ENCODE measurements at regions not wholly inside any gene's neighbourhood (a gene's known extent, or its start where the extent isn't known, plus 50 kb on each side); places are given as distances from the start of the nearest gene placed in this dataset.

DNA sequence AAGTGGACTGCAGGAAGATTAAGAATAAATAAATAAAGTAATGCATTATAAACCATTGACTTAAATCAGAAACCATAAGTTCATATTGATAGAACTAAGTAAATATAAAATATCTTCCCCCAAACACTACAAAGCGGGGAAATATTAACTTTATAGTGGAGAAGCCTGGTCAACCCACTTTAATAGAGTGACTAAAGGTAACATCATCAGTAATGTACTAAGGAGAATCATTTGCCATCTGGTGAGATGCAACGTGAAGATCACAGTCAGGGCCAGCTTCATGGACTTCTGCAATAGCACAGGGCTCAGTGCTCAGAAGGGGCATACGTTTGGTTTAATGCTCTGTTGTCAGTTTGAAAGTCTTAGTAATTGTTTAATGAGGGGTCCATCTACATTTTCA is 58.8 kb upstream of the CD83 start:
- Histone ChIP-seq H3K9ac (no peak overlapping the region), H3K36me3 (replicated peaks in 1 of 2; ENCODE audit: control insufficient read depth in 1 of 2, insufficient read depth in 2 of 2, low read length in 1 of 2) (no peaks in the 10 kb centered on the region), H3K79me2 (ENCODE audit: insufficient read depth) (no peaks in the 10 kb centered on the region), H3K4me3 (ENCODE audit: low read depth in 2 of 2, low read length in 1 of 2) (no peak overlapping the region), H2AFZ (ENCODE audit: low read depth) (no peak overlapping the region), H3K9me2 (no peaks in the 10 kb centered on the region), H3K27me3 (ENCODE audit: insufficient read depth) (no peaks in the 10 kb centered on the region), H3K4me2 (no peak overlapping the region), H3K4me1 (ENCODE audit: control insufficient read depth in 1 of 2, insufficient read depth in 2 of 2, low read depth in 1 of 2, low read length in 1 of 2) (peaks cover 8 to 12% of the 10 kb centered on the region in 2 experiments; a peak in 2 of 4 replicates), H3K9me3 (no peaks in the 10 kb centered on the region), H3K27ac (ENCODE audit: low read depth in 2 of 2, low read length in 1 of 2) (no peak overlapping the region), H3F3A (replicated peaks; ENCODE audit: insufficient read depth) (no peaks in the 10 kb centered on the region), H4K20me1 (ENCODE audit: insufficient read depth) (no peaks in the 10 kb centered on the region)
- ChIA-PET POLR2A (interaction anchor here (0.7 kb wide), 1 partner anchor 786 kb away, joined by 3 read pairs; no protein-coding TSS in a partner anchor), CTCF (interaction anchor here (0.9 to 3.4 kb wide), 6 partner anchors 8 to 263 kb away, joined by 3 to 21 read pairs (median 6); no protein-coding TSS in a partner anchor)
- TF ChIP-seq EP300 (IDR thresholded peaks at IDR 0.05; ENCODE audit: borderline replicate concordance in 1 of 2, low read depth in 1 of 2, low read length in 1 of 2) (no peak), JUND (IDR thresholded peaks at IDR 0.05) (no peak), MEF2A (IDR thresholded peaks at IDR 0.05; ENCODE audit: borderline replicate concordance, low read depth) (no peak), NFIC (IDR thresholded peaks at IDR 0.05; ENCODE audit: borderline replicate concordance) (no peak), MXI1 (IDR thresholded peaks at IDR 0.05; ENCODE audit: low read depth, low read length) (no peak)
- TF ChIP-seq, protein P1, sequence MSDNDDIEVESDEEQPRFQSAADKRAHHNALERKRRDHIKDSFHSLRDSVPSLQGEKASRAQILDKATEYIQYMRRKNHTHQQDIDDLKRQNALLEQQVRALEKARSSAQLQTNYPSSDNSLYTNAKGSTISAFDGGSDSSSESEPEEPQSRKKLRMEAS (IDR thresholded peaks at IDR 0.05; ENCODE audit: low read depth) = no peak
- TF ChIP-seq, protein P2, sequence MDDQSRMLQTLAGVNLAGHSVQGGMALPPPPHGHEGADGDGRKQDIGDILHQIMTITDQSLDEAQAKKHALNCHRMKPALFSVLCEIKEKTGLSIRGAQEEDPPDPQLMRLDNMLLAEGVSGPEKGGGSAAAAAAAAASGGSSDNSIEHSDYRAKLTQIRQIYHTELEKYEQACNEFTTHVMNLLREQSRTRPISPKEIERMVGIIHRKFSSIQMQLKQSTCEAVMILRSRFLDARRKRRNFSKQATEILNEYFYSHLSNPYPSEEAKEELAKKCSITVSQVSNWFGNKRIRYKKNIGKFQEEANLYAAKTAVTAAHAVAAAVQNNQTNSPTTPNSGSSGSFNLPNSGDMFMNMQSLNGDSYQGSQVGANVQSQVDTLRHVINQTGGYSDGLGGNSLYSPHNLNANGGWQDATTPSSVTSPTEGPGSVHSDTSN (IDR thresholded peaks at IDR 0.05) = no peak
- WGBS (ENCODE audit: low lambda C conversion rate) = 71% methylated on average over 3 of the region's 3 CpGs
- no peak for DNase-seq

DNA sequence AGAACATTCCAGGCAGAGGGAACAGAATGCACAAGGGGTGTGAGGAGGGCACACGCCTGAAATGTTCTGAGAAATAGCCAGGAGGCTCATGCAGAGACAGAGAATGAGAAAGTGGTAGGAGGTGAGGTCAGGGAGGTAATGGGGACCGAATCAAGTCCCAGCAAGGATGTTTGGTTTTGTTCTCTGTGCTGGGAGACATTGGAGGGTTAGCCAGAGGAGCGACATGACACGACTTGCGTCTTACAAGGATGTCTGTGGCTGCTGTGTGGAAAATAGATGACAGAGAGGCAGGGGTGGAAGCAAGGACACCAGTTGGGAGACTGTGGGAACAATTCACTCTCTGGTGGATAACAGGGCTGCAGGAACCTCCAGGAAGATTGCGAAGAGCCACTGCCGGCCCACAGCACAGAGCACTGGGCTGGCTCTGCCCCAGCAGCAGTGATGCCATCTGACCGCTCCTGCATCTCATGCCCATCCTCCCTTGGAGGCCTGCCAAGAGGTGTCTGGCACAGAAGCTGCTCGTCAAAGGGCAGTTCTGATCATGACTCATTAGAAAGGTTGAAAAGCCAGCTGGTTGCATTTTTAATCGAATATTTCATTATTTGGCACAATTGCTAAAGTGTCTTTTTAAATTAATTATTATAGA is 57.7 kb upstream of the CD83 start:
- WGBS (ENCODE audit: low lambda C conversion rate) = 67% methylated on average over 7 of the region's 10 CpGs
- Histone ChIP-seq H3K4me1 (ENCODE audit: control insufficient read depth in 1 of 2, insufficient read depth in 2 of 2, low read depth in 1 of 2, low read length in 1 of 2) (peaks cover 8 to 12% of the 10 kb centered on the region in 2 experiments; a peak in 2 of 4 replicates), H3K27ac (ENCODE audit: low read depth in 2 of 2, low read length in 1 of 2) (peak overlapping the region in 1 of 2 experiments; percentile 24; a peak in 2 of 4 replicates), H2AFZ (ENCODE audit: low read depth) (no peak overlapping the region), H3K27me3 (ENCODE audit: insufficient read depth) (no peaks in the 10 kb centered on the region), H3F3A (replicated peaks; ENCODE audit: insufficient read depth) (no peaks in the 10 kb centered on the region), H4K20me1 (ENCODE audit: insufficient read depth) (no peaks in the 10 kb centered on the region), H3K9me2 (no peaks in the 10 kb centered on the region), H3K9me3 (no peaks in the 10 kb centered on the region), H3K4me2 (no peak overlapping the region), H3K9ac (no peak overlapping the region), H3K36me3 (replicated peaks in 1 of 2; ENCODE audit: control insufficient read depth in 1 of 2, insufficient read depth in 2 of 2, low read length in 1 of 2) (no peaks in the 10 kb centered on the region), H3K79me2 (ENCODE audit: insufficient read depth) (no peaks in the 10 kb centered on the region), H3K4me3 (ENCODE audit: low read depth in 2 of 2, low read length in 1 of 2) (no peak overlapping the region)
- DNase-seq = peak; percentile 79
- POLR2A ChIA-PET = interaction anchor here (0.6 kb wide), 2 partner anchors 34 to 1087 kb away, joined by 3 to 4 read pairs; no protein-coding TSS in a partner anchor
- CTCF ChIA-PET = interaction anchor here (0.9 to 10.5 kb wide), 7 partner anchors 9 to 186 kb away, joined by 3 to 155 read pairs (median 6); no protein-coding TSS in a partner anchor
- TF ChIP-seq, protein P3, sequence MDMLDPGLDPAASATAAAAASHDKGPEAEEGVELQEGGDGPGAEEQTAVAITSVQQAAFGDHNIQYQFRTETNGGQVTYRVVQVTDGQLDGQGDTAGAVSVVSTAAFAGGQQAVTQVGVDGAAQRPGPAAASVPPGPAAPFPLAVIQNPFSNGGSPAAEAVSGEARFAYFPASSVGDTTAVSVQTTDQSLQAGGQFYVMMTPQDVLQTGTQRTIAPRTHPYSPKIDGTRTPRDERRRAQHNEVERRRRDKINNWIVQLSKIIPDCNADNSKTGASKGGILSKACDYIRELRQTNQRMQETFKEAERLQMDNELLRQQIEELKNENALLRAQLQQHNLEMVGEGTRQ (IDR thresholded peaks at IDR 0.05; ENCODE audit: borderline replicate concordance, low read depth, low read length) = no peak
- no peak for TF ChIP-seq RFX5 (IDR thresholded peaks at IDR 0.05; ENCODE audit: low read length)
- TF ChIP-seq MEF2A (IDR thresholded peaks at IDR 0.05; ENCODE audit: borderline replicate concordance, low read depth) = no peak
- TF ChIP-seq, protein P4, sequence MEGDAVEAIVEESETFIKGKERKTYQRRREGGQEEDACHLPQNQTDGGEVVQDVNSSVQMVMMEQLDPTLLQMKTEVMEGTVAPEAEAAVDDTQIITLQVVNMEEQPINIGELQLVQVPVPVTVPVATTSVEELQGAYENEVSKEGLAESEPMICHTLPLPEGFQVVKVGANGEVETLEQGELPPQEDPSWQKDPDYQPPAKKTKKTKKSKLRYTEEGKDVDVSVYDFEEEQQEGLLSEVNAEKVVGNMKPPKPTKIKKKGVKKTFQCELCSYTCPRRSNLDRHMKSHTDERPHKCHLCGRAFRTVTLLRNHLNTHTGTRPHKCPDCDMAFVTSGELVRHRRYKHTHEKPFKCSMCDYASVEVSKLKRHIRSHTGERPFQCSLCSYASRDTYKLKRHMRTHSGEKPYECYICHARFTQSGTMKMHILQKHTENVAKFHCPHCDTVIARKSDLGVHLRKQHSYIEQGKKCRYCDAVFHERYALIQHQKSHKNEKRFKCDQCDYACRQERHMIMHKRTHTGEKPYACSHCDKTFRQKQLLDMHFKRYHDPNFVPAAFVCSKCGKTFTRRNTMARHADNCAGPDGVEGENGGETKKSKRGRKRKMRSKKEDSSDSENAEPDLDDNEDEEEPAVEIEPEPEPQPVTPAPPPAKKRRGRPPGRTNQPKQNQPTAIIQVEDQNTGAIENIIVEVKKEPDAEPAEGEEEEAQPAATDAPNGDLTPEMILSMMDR (IDR thresholded peaks at IDR 0.05) = no peak
- TF ChIP-seq, protein P5, sequence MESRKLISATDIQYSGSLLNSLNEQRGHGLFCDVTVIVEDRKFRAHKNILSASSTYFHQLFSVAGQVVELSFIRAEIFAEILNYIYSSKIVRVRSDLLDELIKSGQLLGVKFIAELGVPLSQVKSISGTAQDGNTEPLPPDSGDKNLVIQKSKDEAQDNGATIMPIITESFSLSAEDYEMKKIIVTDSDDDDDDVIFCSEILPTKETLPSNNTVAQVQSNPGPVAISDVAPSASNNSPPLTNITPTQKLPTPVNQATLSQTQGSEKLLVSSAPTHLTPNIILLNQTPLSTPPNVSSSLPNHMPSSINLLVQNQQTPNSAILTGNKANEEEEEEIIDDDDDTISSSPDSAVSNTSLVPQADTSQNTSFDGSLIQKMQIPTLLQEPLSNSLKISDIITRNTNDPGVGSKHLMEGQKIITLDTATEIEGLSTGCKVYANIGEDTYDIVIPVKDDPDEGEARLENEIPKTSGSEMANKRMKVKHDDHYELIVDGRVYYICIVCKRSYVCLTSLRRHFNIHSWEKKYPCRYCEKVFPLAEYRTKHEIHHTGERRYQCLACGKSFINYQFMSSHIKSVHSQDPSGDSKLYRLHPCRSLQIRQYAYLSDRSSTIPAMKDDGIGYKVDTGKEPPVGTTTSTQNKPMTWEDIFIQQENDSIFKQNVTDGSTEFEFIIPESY (IDR thresholded peaks at IDR 0.05; ENCODE audit: borderline replicate concordance, low read depth) = no peak
- 0 out of 2 replicates have a peak, but pooled peaks have one; percentile 18 for TF ChIP-seq RXRA (IDR thresholded peaks at IDR 0.05; ENCODE audit: borderline replicate concordance, low read depth)
- TF ChIP-seq, protein P6, sequence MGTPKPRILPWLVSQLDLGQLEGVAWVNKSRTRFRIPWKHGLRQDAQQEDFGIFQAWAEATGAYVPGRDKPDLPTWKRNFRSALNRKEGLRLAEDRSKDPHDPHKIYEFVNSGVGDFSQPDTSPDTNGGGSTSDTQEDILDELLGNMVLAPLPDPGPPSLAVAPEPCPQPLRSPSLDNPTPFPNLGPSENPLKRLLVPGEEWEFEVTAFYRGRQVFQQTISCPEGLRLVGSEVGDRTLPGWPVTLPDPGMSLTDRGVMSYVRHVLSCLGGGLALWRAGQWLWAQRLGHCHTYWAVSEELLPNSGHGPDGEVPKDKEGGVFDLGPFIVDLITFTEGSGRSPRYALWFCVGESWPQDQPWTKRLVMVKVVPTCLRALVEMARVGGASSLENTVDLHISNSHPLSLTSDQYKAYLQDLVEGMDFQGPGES (IDR thresholded peaks at IDR 0.05; ENCODE audit: low read depth, low read length) = no peak
- no peak for TF ChIP-seq ELF1 (IDR thresholded peaks at IDR 0.05)
- TF ChIP-seq FOXM1 (IDR thresholded peaks at IDR 0.05; ENCODE audit: low read depth) = no peak
- TF ChIP-seq SMC3 (IDR thresholded peaks at IDR 0.05; ENCODE audit: low read depth, low read length) = no peak
